Fibroblast of lung (primary cell): ENCODE measurements at regions not wholly inside any gene's neighbourhood (a gene's known extent, or its start where the extent isn't known, plus 50 kb on each side); places are given as distances from the start of the nearest gene placed in this dataset.

Experiments
- DNase-seq, 2 donors: peaks; one replicate each; pipeline versions ENCODE4 v3.0.0 to v3.0.0-alpha.2; 2010; ENCODE audit warnings: low read depth in 2 of 2
- H2AFZ ChIP-seq: 2 replicates; pipeline ENCODE4 v1.5.1; 2012; ENCODE audit warnings: low read length, control low read depth, inconsistent platforms
- H3K27ac ChIP-seq: 2 replicates; pipeline ENCODE4 v1.5.1; 2011; ENCODE audit warnings: low read length, control low read depth; ENCODE audit not compliant: insufficient read depth
- H3K27me3 ChIP-seq: 2 replicates; pipeline ENCODE4 v1.5.1; 2011; ENCODE audit warnings: mild to moderate bottlenecking, low read length; ENCODE audit not compliant: control insufficient read depth, insufficient read depth
- H3K36me3 ChIP-seq: 2 replicates; pipeline ENCODE4 v1.5.1; 2011; ENCODE audit warnings: low read length; ENCODE audit not compliant: control insufficient read depth, insufficient read depth
- H3K4me1 ChIP-seq: 2 replicates; pipeline ENCODE4 v1.5.1; 2011; ENCODE audit warnings: low read length; ENCODE audit not compliant: control insufficient read depth, insufficient read depth; ENCODE audit errors: extremely low read depth
- H3K4me2 ChIP-seq: 2 replicates; pipeline ENCODE4 v1.5.1; 2011; ENCODE audit warnings: low read length, control low read depth; ENCODE audit not compliant: insufficient read depth; ENCODE audit errors: extremely low read depth
- H3K4me3 ChIP-seq, 4 experiments: fragments of 200-600 bp in 1 of 4; sonication (generic) in 1 of 4; replicated peaks in 1 of 4; 2 replicates each; pipeline ENCODE4 v1.5.1; 2011 to 2016; ENCODE audit warnings: low read length in 4 of 4, low read depth in 3 of 4, mild to moderate bottlenecking in 3 of 4, control low read depth in 2 of 4, inconsistent platforms in 1 of 4, mixed read lengths in 1 of 4; ENCODE audit not compliant: insufficient read depth in 1 of 4; ENCODE audit errors: control extremely low read depth in 1 of 4
- H3K79me2 ChIP-seq: 2 replicates; pipeline ENCODE4 v1.5.1; 2012; ENCODE audit warnings: mild to moderate bottlenecking, low read length, inconsistent platforms; ENCODE audit not compliant: control insufficient read depth, insufficient read depth
- H3K9ac ChIP-seq: 2 replicates; pipeline ENCODE4 v1.5.1; 2011; ENCODE audit warnings: mild to moderate bottlenecking, low read length, control low read depth; ENCODE audit not compliant: insufficient read depth
- H3K9me3 ChIP-seq: 2 replicates; pipeline ENCODE4 v1.5.1; 2012; ENCODE audit warnings: low read depth, low read length; ENCODE audit not compliant: control insufficient read depth, insufficient read depth
- H4K20me1 ChIP-seq: 2 replicates; pipeline ENCODE4 v1.5.1; 2011; ENCODE audit warnings: low read length; ENCODE audit not compliant: control insufficient read depth, insufficient read depth; ENCODE audit errors: extremely low read depth
- CTCF ChIP-seq, 2 donors: IDR thresholded peaks in 1 of 2; conservative IDR thresholded peaks in 1 of 2; 1 replicate in 1 of 2; 2 replicates in 1 of 2; pipeline ENCODE4 v1.5.1; 2011 to 2012; ENCODE audit warnings: low read length in 2 of 2, control low read depth in 1 of 2, inconsistent platforms in 1 of 2, low read depth in 1 of 2, mild to moderate bottlenecking in 1 of 2
- EZH2 ChIP-seq: IDR thresholded peaks from 2 replicates; pipeline ENCODE4 v1.5.1; 2012; ENCODE audit warnings: low read length, control low read depth, mild to moderate bottlenecking; ENCODE audit errors: missing control alignments

- Histone ChIP-seq H3K9ac (no peak overlapping the region), H3K4me1 (no peaks in the 10 kb centered on the region), H3K27me3 (no peaks in the 10 kb centered on the region), H3K27ac (no peak overlapping the region), H3K79me2 (no peaks in the 10 kb centered on the region), H3K4me2 (no peak overlapping the region), H3K4me3 (no peak overlapping the region), H3K36me3 (no peaks in the 10 kb centered on the region), H4K20me1 (no peaks in the 10 kb centered on the region), H3K9me3 (no peaks in the 10 kb centered on the region), H2AFZ (no peak overlapping the region)
- TF ChIP-seq CTCF (conservative IDR thresholded peaks at IDR 0.05 in 1 of 2, IDR thresholded peaks at IDR 0.05 in 1 of 2; ENCODE audit: low read depth in 1 of 2, low read length in 2 of 2) (no peak), EZH2 (no peak)
- DNase-seq, result no peak
Observed at GRCh38 chr11:33945481-33946268, 53.8 kb upstream of the LMO2 start.

- no peak for DNase-seq
- Histone ChIP-seq H3K27me3 (no peaks in the 10 kb centered on the region), H3K4me1 (no peaks in the 10 kb centered on the region), H3K4me3 (no peak overlapping the region), H3K4me2 (no peak overlapping the region), H3K27ac (no peak overlapping the region), H4K20me1 (no peaks in the 10 kb centered on the region), H3K79me2 (no peaks in the 10 kb centered on the region), H3K9ac (no peak overlapping the region), H2AFZ (no peak overlapping the region), H3K36me3 (no peaks in the 10 kb centered on the region), H3K9me3 (no peaks in the 10 kb centered on the region)
- TF ChIP-seq CTCF (conservative IDR thresholded peaks at IDR 0.05 in 1 of 2, IDR thresholded peaks at IDR 0.05 in 1 of 2; ENCODE audit: low read depth in 1 of 2, low read length in 2 of 2), result no peak
- no peak for TF ChIP-seq EZH2
Observed at GRCh38 chr11:33944693-33945424, 53.0 kb upstream of the LMO2 start.

GRCh38 chr11:33944345-33944692, 52.4 kb upstream of the LMO2 start:
- TF ChIP-seq CTCF (conservative IDR thresholded peaks at IDR 0.05 in 1 of 2, IDR thresholded peaks at IDR 0.05 in 1 of 2; ENCODE audit: low read depth in 1 of 2, low read length in 2 of 2), result no peak
- no peak for TF ChIP-seq EZH2
- no peak overlapping the region for H3K4me3 ChIP-seq
- no peaks in the 10 kb centered on the region for H3K79me2 ChIP-seq

More at GRCh38 chr11:33944345-33944692, 52.4 kb upstream of the LMO2 start:
- no peak for DNase-seq
- Histone ChIP-seq H3K9ac (no peak overlapping the region), H3K27ac (no peak overlapping the region), H3K9me3 (no peaks in the 10 kb centered on the region), H3K36me3 (no peaks in the 10 kb centered on the region), H3K4me2 (no peak overlapping the region), H4K20me1 (no peaks in the 10 kb centered on the region), H3K27me3 (no peaks in the 10 kb centered on the region), H2AFZ (no peak overlapping the region), H3K4me1 (no peaks in the 10 kb centered on the region)
